H1 (cell line): ENCODE measurements at regions not wholly inside any gene's neighbourhood (a gene's known extent, or its start where the extent isn't known, plus 50 kb on each side); places are given as distances from the start of the nearest gene placed in this dataset.

Experiments used
- CTCF ChIA-PET: fragments of 300-600 bp; sonication (Branson Sonifier 250); formaldehyde crosslinking; loops from one replicate; lab custom pipeline; 2021; ENCODE audit not compliant: partially characterized antibody; lab: Charles Lee
- POLR2A ChIA-PET: fragments of 300-600 bp; sonication (Branson Sonifier 250); formaldehyde crosslinking; loops from one replicate; lab custom pipeline; 2021; ENCODE audit warnings: inconsistent platforms; ENCODE audit not compliant: partially characterized antibody; lab: Charles Lee
- DNase-seq, 2 experiments: peaks; one replicate each; pipeline versions ENCODE4 v3.0.0 to v3.0.0-alpha.2; 2010 to 2022; ENCODE audit warnings: low spot score in 2 of 2, low read depth in 1 of 2, mixed read lengths in 1 of 2
- FAIRE-seq: peaks from 2 replicates; lab custom pipeline; 2011; peaks lifted over from hg19 to GRCh38; lab: Jason Lieb, UNC
- H2AFZ ChIP-seq: 2 replicates; pipeline ENCODE4 v1.8.1; 2012; ENCODE audit warnings: low read length, inconsistent platforms
- H2AK5ac ChIP-seq: 2 replicates; pipeline ENCODE4 v1.6.1; 2013; ENCODE audit warnings: low read depth, low read length
- H2BK120ac ChIP-seq: replicated peaks from 2 replicates; pipeline ENCODE3; 2013; ENCODE audit warnings: low read depth, low read length, inconsistent platforms
- H2BK12ac ChIP-seq: 2 replicates; pipeline ENCODE4 v1.6.1; 2013; ENCODE audit warnings: low read depth, low read length
- H2BK15ac ChIP-seq: 2 replicates; pipeline ENCODE4 v1.6.1; 2013; ENCODE audit warnings: low read length
- H2BK20ac ChIP-seq: 2 replicates; pipeline ENCODE4 v1.6.1; 2013; ENCODE audit warnings: low read length
- H2BK5ac ChIP-seq: 2 replicates; pipeline ENCODE4 v1.6.1; 2013; ENCODE audit warnings: low read depth, low read length
- H3K14ac ChIP-seq: 2 replicates; pipeline ENCODE4 v1.6.1; 2013; ENCODE audit warnings: inconsistent platforms; ENCODE audit not compliant: insufficient read length
- H3K18ac ChIP-seq: 2 replicates; pipeline ENCODE4 v1.6.1; 2013; ENCODE audit warnings: low read length; ENCODE audit errors: extremely low read depth
- H3K23ac ChIP-seq: 2 replicates; pipeline ENCODE4 v1.6.1; 2013; ENCODE audit warnings: inconsistent platforms; ENCODE audit not compliant: insufficient read length
- H3K23me2 ChIP-seq: 2 replicates; pipeline ENCODE4 v1.6.1; 2013; ENCODE audit warnings: low read depth, low read length
- H3K27ac ChIP-seq: 2 replicates; pipeline ENCODE4 v1.6.1; 2011; ENCODE audit warnings: low read depth, low read length, inconsistent platforms
- H3K27me3 ChIP-seq, 4 experiments: replicated peaks in 1 of 4; 1 replicate in 1 of 4; 2 replicates in 3 of 4; pipeline versions ENCODE4 v1.6.1 to v1.8.1; 2011 to 2013; ENCODE audit warnings: low read length in 3 of 4, mild to moderate bottlenecking in 3 of 4, inconsistent platforms in 2 of 4, mixed read lengths in 2 of 4, moderate library complexity in 1 of 4; ENCODE audit not compliant: control insufficient read depth in 3 of 4, insufficient read depth in 3 of 4; ENCODE audit errors: extremely low read depth in 1 of 4
- H3K36me3 ChIP-seq, 4 experiments: 2 replicates each; pipeline versions ENCODE4 v1.6.1 to v1.8.1; 2011 to 2013; ENCODE audit warnings: mild to moderate bottlenecking in 4 of 4, low read length in 3 of 4, moderate library complexity in 2 of 4, control low read depth in 1 of 4, inconsistent platforms in 1 of 4; ENCODE audit not compliant: insufficient read depth in 4 of 4, control insufficient read depth in 2 of 4
- H3K4ac ChIP-seq: replicated peaks from 2 replicates; pipeline ENCODE3; 2013; ENCODE audit warnings: low read length, low read depth, mixed read lengths, inconsistent platforms; ENCODE audit not compliant: insufficient read length
- H3K4me1 ChIP-seq, 4 experiments: replicated peaks in 1 of 4; 1 replicate in 1 of 4; 2 replicates in 3 of 4; pipeline versions ENCODE4 v1.6.1 to v1.8.1; 2011 to 2013; ENCODE audit warnings: low read length in 3 of 4, inconsistent platforms in 2 of 4, mixed read lengths in 1 of 4; ENCODE audit not compliant: insufficient read depth in 4 of 4, control insufficient read depth in 3 of 4
- H3K4me2 ChIP-seq, 2 experiments: 2 replicates each; pipeline versions ENCODE4 v1.6.1 to v1.8.1; 2011 to 2013; ENCODE audit warnings: low read depth in 2 of 2, low read length in 2 of 2, control low read depth in 1 of 2, inconsistent platforms in 1 of 2, mild to moderate bottlenecking in 1 of 2; ENCODE audit not compliant: insufficient read depth in 1 of 2
- H3K4me3 ChIP-seq, 4 experiments: fragments of 200-600, 300-600 bp in 1 of 4; sonication (generic), shearing (Covaris generic), sonication (Bioruptor Twin) in 1 of 4; 2 replicates each; pipeline versions ENCODE4 v1.5.1 to v1.8.1; 2011 to 2016; ENCODE audit warnings: low read length in 4 of 4, low read depth in 3 of 4, control low read depth in 2 of 4, inconsistent platforms in 2 of 4, mild to moderate bottlenecking in 2 of 4, mixed read lengths in 1 of 4, moderate library complexity in 1 of 4; ENCODE audit not compliant: insufficient read depth in 2 of 4; ENCODE audit errors: extremely low read depth in 1 of 4
- H3K56ac ChIP-seq: replicated peaks from 2 replicates; pipeline ENCODE3; 2013; ENCODE audit warnings: low read depth, mild to moderate bottlenecking, mixed read lengths, low read length, inconsistent platforms; ENCODE audit not compliant: insufficient read length
- H3K79me1 ChIP-seq: 2 replicates; pipeline ENCODE4 v1.6.1; 2013; ENCODE audit warnings: low read depth, low read length, control low read depth
- H3K79me2 ChIP-seq, 2 experiments: 2 replicates each; pipeline versions ENCODE4 v1.6.1 to v1.8.1; 2012 to 2013; ENCODE audit warnings: low read length in 2 of 2, mild to moderate bottlenecking in 2 of 2, inconsistent platforms in 1 of 2; ENCODE audit not compliant: insufficient read depth in 2 of 2, control insufficient read depth in 1 of 2
- H3K9ac ChIP-seq, 4 experiments: replicated peaks in 1 of 4; 1 replicate in 1 of 4; 2 replicates in 3 of 4; pipeline versions ENCODE4 v1.6.1 to v1.8.1; 2011 to 2013; ENCODE audit warnings: low read depth in 3 of 4, low read length in 3 of 4, control low read depth in 2 of 4, mild to moderate bottlenecking in 2 of 4, moderate library complexity in 2 of 4, inconsistent platforms in 1 of 4; ENCODE audit errors: extremely low read depth in 1 of 4
- H3K9me3 ChIP-seq, 2 experiments: 2 replicates each; pipeline versions ENCODE4 v1.6.1 to v1.8.1; 2012 to 2013; ENCODE audit warnings: mild to moderate bottlenecking in 2 of 2, moderate library complexity in 2 of 2, control low read depth in 1 of 2, inconsistent platforms in 1 of 2, low read depth in 1 of 2, low read length in 1 of 2, mixed read lengths in 1 of 2; ENCODE audit not compliant: insufficient read depth in 2 of 2
- H4K20me1 ChIP-seq, 2 experiments: replicated peaks in 1 of 2; 2 replicates each; pipeline versions ENCODE3 to v1.8.1; 2011 to 2013; ENCODE audit warnings: inconsistent platforms in 2 of 2, low read length in 2 of 2, mild to moderate bottlenecking in 1 of 2; ENCODE audit not compliant: insufficient read depth in 2 of 2, control insufficient read depth in 1 of 2
- H4K5ac ChIP-seq: 2 replicates; pipeline ENCODE4 v1.6.1; 2013; ENCODE audit warnings: low read length, low read depth, mixed read lengths, inconsistent platforms; ENCODE audit not compliant: insufficient read length
- H4K8ac ChIP-seq: 2 replicates; pipeline ENCODE4 v1.8.0; 2013; ENCODE audit warnings: mild to moderate bottlenecking, moderate library complexity, low read length, inconsistent platforms; ENCODE audit not compliant: insufficient read depth; ENCODE audit errors: extremely low read depth
- H4K91ac ChIP-seq: replicated peaks from 2 replicates; pipeline ENCODE3; 2013; ENCODE audit warnings: low read length, mixed read lengths, inconsistent platforms; ENCODE audit not compliant: insufficient read length
- FOSL1 ChIP-seq: IDR thresholded peaks from 2 replicates; pipeline ENCODE4 v1.6.1; 2011; ENCODE audit warnings: mild to moderate bottlenecking, low read depth, low read length, moderate library complexity; ENCODE audit not compliant: insufficient read depth
- JUN ChIP-seq: IDR thresholded peaks from 2 replicates; pipeline ENCODE4 v1.6.1; 2011; ENCODE audit warnings: low read depth, mild to moderate bottlenecking, improper control_type of control experiment, low read length
- NANOG ChIP-seq: IDR thresholded peaks from 2 replicates; pipeline ENCODE4 v1.6.1; 2011; ENCODE audit warnings: low read length, low read depth, mild to moderate bottlenecking, inconsistent platforms; ENCODE audit not compliant: insufficient read depth, poor library complexity, severe bottlenecking
- POU5F1 ChIP-seq: IDR thresholded peaks from 2 replicates; pipeline ENCODE4 v1.6.1; 2011; ENCODE audit warnings: low read depth, mild to moderate bottlenecking, low read length, moderate library complexity
- RNF2 ChIP-seq: fragments of 200-900, 300-1000 bp; sonication (generic); IDR thresholded peaks from 2 replicates; pipeline ENCODE4 v1.7.1; 2016; ENCODE audit warnings: borderline replicate concordance, low read depth, mild to moderate bottlenecking, antibody characterized with exemption, low read length; ENCODE audit not compliant: poor library complexity, severe bottlenecking; ENCODE audit errors: missing control alignments
- SRF ChIP-seq: IDR thresholded peaks from 2 replicates; pipeline ENCODE4 v1.6.1; 2011; ENCODE audit warnings: mild to moderate bottlenecking, low read depth, low read length, moderate library complexity
- WGBS, 2 experiments: shearing (Covaris generic) in 1 of 2; methylation state at CpG; one replicate each; pipeline versions ENCODE4 v1.1.6 to v1.1.7; 2013 to 2015; ENCODE audit warnings: low lambda C conversion rate in 2 of 2, mixed read lengths in 2 of 2, inconsistent platforms in 1 of 2, low coverage in 1 of 2, missing lambda C conversion rate in 1 of 2; ENCODE audit not compliant: insufficient replicate concordance in 2 of 2, insufficient coverage in 1 of 2, insufficient read length in 1 of 2; ENCODE audit errors: extremely low coverage in 1 of 2, missing lambda C conversion rate in 1 of 2; 5-methylcytosine and 5-hydroxymethylcytosine counted together
- TF ChIP-seq, protein P1 (sequence below), 3 experiments: IDR thresholded peaks; 1 replicate in 2 of 3; 2 replicates in 1 of 3; pipeline versions ENCODE4 v1.5.1 to v1.6.1; 2011; ENCODE audit warnings: low read length in 3 of 3, mild to moderate bottlenecking in 3 of 3, inconsistent platforms in 2 of 3, low read depth in 1 of 3, moderate library complexity in 1 of 3; ENCODE audit not compliant: insufficient read depth in 1 of 3; ENCODE audit errors: control extremely low read depth in 1 of 3
- TF ChIP-seq, protein P2 (sequence below): IDR thresholded peaks from 2 replicates; pipeline ENCODE4 v1.6.1; 2011; ENCODE audit warnings: low read depth, mild to moderate bottlenecking, low read length; ENCODE audit not compliant: insufficient read depth

DNA sequence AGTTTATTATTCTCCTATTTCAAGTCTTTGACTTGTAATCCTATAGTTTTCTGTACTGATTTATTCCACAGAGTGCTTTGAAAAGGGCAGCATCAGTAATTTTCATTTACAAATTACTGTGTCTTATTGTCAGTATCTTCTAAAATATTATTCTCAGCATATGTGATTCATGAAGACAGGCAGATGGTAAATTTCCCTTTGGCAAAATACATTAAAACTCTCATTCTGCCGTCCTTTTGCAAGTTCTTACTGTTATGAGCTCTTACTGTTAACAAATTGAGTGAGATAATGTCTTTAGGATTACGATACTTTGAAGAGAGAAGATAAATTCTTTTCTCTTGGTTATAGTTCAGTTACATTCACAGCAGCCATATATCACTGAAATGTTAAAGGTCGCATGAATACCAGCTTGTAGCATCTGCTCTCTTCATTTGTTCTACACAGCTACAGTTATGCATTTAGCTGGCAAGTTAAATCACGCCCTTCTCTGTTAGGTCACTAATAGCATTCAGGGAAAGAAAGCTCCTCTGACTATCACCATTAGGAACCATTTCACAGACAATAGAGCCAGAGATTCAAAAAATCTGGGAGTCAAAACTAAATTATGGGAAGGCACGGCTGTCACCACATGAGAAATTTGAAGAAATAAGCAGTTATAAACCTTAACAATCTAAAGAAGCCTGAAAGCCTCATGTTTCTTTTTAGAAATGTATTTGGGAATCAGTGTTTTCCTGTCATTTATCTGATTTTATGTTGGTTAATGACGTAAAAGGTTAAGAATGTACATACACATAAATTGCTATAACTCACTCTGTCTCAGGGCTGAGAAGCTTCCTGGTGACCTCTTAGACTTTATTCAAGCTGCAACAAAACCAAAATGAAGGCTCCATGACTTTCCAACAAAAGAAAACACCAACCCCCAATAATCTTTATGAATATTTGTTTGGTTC is 109.6 kb upstream of the SP4 start:
- Histone ChIP-seq H4K5ac (no peak overlapping the region), H2BK15ac (no peak overlapping the region), H3K23me2 (no peaks in the 10 kb centered on the region), H3K23ac (no peak overlapping the region), H3K4me3 (no peak overlapping the region), H3K56ac (no peak overlapping the region), H3K79me2 (no peaks in the 10 kb centered on the region), H3K27me3 (no peaks in the 10 kb centered on the region), H2BK120ac (no peak overlapping the region), H2BK12ac (no peak overlapping the region), H4K20me1 (no peaks in the 10 kb centered on the region), H3K4ac (no peak overlapping the region), H4K91ac (no peak overlapping the region), H3K14ac (no peak overlapping the region), H2AFZ (no peak overlapping the region), H2BK20ac (no peak overlapping the region), H3K18ac (no peak overlapping the region), H2AK5ac (no peak overlapping the region), H2BK5ac (no peak overlapping the region), H3K4me1 (no peaks in the 10 kb centered on the region), H3K79me1 (no peaks in the 10 kb centered on the region), H3K9ac (no peak overlapping the region), H4K8ac (no peak overlapping the region), H3K4me2 (no peak overlapping the region), H3K9me3 (no peaks in the 10 kb centered on the region), H3K36me3 (no peaks in the 10 kb centered on the region), H3K27ac (no peak overlapping the region)
- DNase-seq (no peak), FAIRE-seq (peak; percentile 13)
- ChIA-PET CTCF (interaction anchor here (0.6 to 1.4 kb wide), 5 partner anchors 10 to 404 kb away, joined by 3 to 4 read pairs (median 3); no protein-coding TSS in a partner anchor), POLR2A (interaction anchor here (1.3 to 1.4 kb wide), 2 partner anchors 109 to 112 kb away, joined by 3 to 5 read pairs; no protein-coding TSS in a partner anchor)
- WGBS, 2 experiments: 82% methylated on average over 6 of the region's 6 CpGs; no CpG with 5 or more reads in 1 of the 2 experiments
- TF ChIP-seq SRF (no peak), NANOG (no peak), FOSL1 (no peak), POU5F1 (no peak), RNF2 (no peak), JUN (no peak)
- TF ChIP-seq, protein P1, sequence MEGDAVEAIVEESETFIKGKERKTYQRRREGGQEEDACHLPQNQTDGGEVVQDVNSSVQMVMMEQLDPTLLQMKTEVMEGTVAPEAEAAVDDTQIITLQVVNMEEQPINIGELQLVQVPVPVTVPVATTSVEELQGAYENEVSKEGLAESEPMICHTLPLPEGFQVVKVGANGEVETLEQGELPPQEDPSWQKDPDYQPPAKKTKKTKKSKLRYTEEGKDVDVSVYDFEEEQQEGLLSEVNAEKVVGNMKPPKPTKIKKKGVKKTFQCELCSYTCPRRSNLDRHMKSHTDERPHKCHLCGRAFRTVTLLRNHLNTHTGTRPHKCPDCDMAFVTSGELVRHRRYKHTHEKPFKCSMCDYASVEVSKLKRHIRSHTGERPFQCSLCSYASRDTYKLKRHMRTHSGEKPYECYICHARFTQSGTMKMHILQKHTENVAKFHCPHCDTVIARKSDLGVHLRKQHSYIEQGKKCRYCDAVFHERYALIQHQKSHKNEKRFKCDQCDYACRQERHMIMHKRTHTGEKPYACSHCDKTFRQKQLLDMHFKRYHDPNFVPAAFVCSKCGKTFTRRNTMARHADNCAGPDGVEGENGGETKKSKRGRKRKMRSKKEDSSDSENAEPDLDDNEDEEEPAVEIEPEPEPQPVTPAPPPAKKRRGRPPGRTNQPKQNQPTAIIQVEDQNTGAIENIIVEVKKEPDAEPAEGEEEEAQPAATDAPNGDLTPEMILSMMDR (IDR thresholded peaks at IDR 0.05; ENCODE audit: control extremely low read depth in 1 of 3, insufficient read depth in 1 of 3, low read depth in 1 of 3, low read length in 3 of 3): no peak
- TF ChIP-seq, protein P2, sequence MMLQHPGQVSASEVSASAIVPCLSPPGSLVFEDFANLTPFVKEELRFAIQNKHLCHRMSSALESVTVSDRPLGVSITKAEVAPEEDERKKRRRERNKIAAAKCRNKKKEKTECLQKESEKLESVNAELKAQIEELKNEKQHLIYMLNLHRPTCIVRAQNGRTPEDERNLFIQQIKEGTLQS: no peak
